HS-27A (cell line): ENCODE measurements at regions not wholly inside any gene's neighbourhood (a gene's known extent, or its start where the extent isn't known, plus 50 kb on each side); places are given as distances from the start of the nearest gene placed in this dataset.
A peak's percentile ranks its signal among the peaks of the same experiment; 100 is the strongest.

Source experiments
- DNase-seq: peaks from one replicate; pipeline ENCODE4 v3.0.0-alpha.2; 2012; ENCODE audit warnings: low read depth, missing footprints

GRCh38 chr13:62022369-62022768 lies 606.7 kb upstream of the PCDH20 start:
- no peak for DNase-seq

GRCh38 chr13:62019858-62020257 lies 604.2 kb upstream of the PCDH20 start:
- no peak for DNase-seq

- DNase-seq = peak; percentile 11
Measured at GRCh38 chr13:62014299-62014698, 598.6 kb upstream of the PCDH20 start.

- DNase-seq = no peak
Measured at GRCh38 chr13:62003452-62003851, 587.8 kb upstream of the PCDH20 start.

GRCh38 chr13:61994174-61994573 lies 578.5 kb upstream of the PCDH20 start:
- no peak for DNase-seq

GRCh38 chr13:61989978-61990377 lies 574.3 kb upstream of the PCDH20 start:
- no peak for DNase-seq

GRCh38 chr13:61988810-61989209 lies 573.2 kb upstream of the PCDH20 start:
- DNase-seq = no peak

- DNase-seq = no peak
Measured at GRCh38 chr13:61975001-61975400, 559.4 kb upstream of the PCDH20 start.

GRCh38 chr13:61965756-61966155 lies 550.1 kb upstream of the PCDH20 start:
- no peak for DNase-seq

GRCh38 chr13:61960981-61961380 lies 545.3 kb upstream of the PCDH20 start:
- no peak for DNase-seq

GRCh38 chr13:61954092-61954491 lies 538.4 kb upstream of the PCDH20 start:
- no peak for DNase-seq

GRCh38 chr13:61950828-61951227 lies 535.2 kb upstream of the PCDH20 start:
- DNase-seq = no peak

GRCh38 chr13:61944329-61944929 lies 528.8 kb upstream of the PCDH20 start:
- DNase-seq = no peak

GRCh38 chr13:61935710-61936109 lies 520.1 kb upstream of the PCDH20 start:
- no peak for DNase-seq

- no peak for DNase-seq
Measured at GRCh38 chr13:61927648-61928047, 512.0 kb upstream of the PCDH20 start.

- DNase-seq = no peak
Measured at GRCh38 chr13:61918841-61919240, 503.2 kb upstream of the PCDH20 start.

- no peak for DNase-seq
Measured at GRCh38 chr13:61916483-61916882, 500.8 kb upstream of the PCDH20 start.

- no peak for DNase-seq
Measured at GRCh38 chr13:61913183-61913582, 497.5 kb upstream of the PCDH20 start.

- no peak for DNase-seq
Measured at GRCh38 chr13:61908906-61909615, 493.4 kb upstream of the PCDH20 start.

- no peak for DNase-seq
Measured at GRCh38 chr13:61905054-61905453, 489.4 kb upstream of the PCDH20 start.

- no peak for DNase-seq
Measured at GRCh38 chr13:61901946-61902541, 486.4 kb upstream of the PCDH20 start.

GRCh38 chr13:61900033-61900432 lies 484.4 kb upstream of the PCDH20 start:
- DNase-seq = no peak

- no peak for DNase-seq
Measured at GRCh38 chr13:61898207-61898606, 482.6 kb upstream of the PCDH20 start.

GRCh38 chr13:61891401-61891800 lies 475.8 kb upstream of the PCDH20 start:
- DNase-seq = no peak
